Naive B cell (primary cell): ENCODE measurements at regions not wholly inside any gene's neighbourhood (a gene's known extent, or its start where the extent isn't known, plus 50 kb on each side); places are given as distances from the start of the nearest gene placed in this dataset.
A peak's percentile ranks its signal among the peaks of the same experiment; 100 is the strongest.
"Not testable (repeated sequence)": the region's sequence is repeated elsewhere in the genome, so short reads cannot be mapped to it uniquely, and the experiment has no call there.

Source experiments
- ATAC-seq, 2 donors: fragments of 150-1000 bp; cut with Tn5 transposase; 2 replicates each; pipeline ENCODE4 v1.10.0; 2021; ENCODE audit warnings: low read depth in 2 of 2, mild to moderate bottlenecking in 2 of 2, moderate library complexity in 2 of 2
- DNase-seq: peaks from one replicate; pipeline ENCODE4 v3.0.0; 2022
- H3K27ac Mint-ChIP-seq, 6 donors: one replicate each; pipeline ENCODE4 v1.8.0; 2020 to 2022; ENCODE audit warnings: mild to moderate bottlenecking in 6 of 6, mixed read lengths in 6 of 6, moderate library complexity in 5 of 6, inconsistent platforms in 2 of 6
- H3K27me3 Mint-ChIP-seq, 3 donors: one replicate each; pipeline ENCODE4 v1.8.0; 2021 to 2022; ENCODE audit warnings: mixed read lengths in 3 of 3, mild to moderate bottlenecking in 1 of 3
- H3K36me3 Mint-ChIP-seq, 2 donors: one replicate each; pipeline ENCODE4 v1.8.0; 2020 to 2022; ENCODE audit warnings: mixed read lengths in 2 of 2, inconsistent platforms in 1 of 2, mild to moderate bottlenecking in 1 of 2
- H3K4me1 Mint-ChIP-seq, 3 donors: one replicate each; pipeline ENCODE4 v1.8.0; 2020 to 2022; ENCODE audit warnings: mixed read lengths in 3 of 3, inconsistent platforms in 1 of 3, mild to moderate bottlenecking in 1 of 3, moderate library complexity in 1 of 3
- H3K4me3 Mint-ChIP-seq, 8 donors: one replicate each; pipeline ENCODE4 v1.8.0; 2020 to 2022; ENCODE audit warnings: mild to moderate bottlenecking in 8 of 8, mixed read lengths in 8 of 8, moderate library complexity in 8 of 8, inconsistent platforms in 2 of 8
- H3K9me3 Mint-ChIP-seq, 7 donors: one replicate each; pipeline ENCODE4 v1.8.0; 2020 to 2022; ENCODE audit warnings: mixed read lengths in 7 of 7, mild to moderate bottlenecking in 5 of 7, inconsistent platforms in 2 of 7, moderate library complexity in 1 of 7

DNA sequence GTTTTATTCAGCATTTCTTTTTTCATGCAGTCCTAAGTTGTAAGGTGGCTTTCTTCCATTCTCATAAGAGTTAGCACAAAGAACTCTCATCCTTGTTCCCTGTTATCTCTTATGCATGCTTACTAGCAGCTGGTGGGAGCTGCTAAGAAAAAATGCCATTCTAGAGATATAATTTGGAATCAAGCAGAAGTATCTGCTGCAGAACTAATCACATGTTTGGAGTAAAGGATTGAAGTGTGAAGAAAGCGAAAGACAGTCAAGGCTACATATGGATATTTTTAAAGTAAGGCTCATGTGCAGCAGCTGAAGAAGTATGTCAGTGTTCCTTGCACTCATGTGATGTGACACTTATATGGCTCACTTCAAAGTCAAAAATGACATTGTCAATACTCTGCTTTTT is 116.2 kb upstream of the PCED1B start:
- DNase-seq (no peak), ATAC-seq (no peak)
- no peaks in the 10 kb centered on the region for H3K4me1 Mint-ChIP-seq
- no peaks in the 10 kb centered on the region for H3K36me3 Mint-ChIP-seq
- H3K4me3 Mint-ChIP-seq: no peak overlapping the region
- H3K27ac Mint-ChIP-seq: no peak overlapping the region
- peaks cover 0 to 7% (median 3%) of the 10 kb centered on the region in 3 donors for H3K27me3 Mint-ChIP-seq
- H3K9me3 Mint-ChIP-seq: no peaks in the 10 kb centered on the region

DNA sequence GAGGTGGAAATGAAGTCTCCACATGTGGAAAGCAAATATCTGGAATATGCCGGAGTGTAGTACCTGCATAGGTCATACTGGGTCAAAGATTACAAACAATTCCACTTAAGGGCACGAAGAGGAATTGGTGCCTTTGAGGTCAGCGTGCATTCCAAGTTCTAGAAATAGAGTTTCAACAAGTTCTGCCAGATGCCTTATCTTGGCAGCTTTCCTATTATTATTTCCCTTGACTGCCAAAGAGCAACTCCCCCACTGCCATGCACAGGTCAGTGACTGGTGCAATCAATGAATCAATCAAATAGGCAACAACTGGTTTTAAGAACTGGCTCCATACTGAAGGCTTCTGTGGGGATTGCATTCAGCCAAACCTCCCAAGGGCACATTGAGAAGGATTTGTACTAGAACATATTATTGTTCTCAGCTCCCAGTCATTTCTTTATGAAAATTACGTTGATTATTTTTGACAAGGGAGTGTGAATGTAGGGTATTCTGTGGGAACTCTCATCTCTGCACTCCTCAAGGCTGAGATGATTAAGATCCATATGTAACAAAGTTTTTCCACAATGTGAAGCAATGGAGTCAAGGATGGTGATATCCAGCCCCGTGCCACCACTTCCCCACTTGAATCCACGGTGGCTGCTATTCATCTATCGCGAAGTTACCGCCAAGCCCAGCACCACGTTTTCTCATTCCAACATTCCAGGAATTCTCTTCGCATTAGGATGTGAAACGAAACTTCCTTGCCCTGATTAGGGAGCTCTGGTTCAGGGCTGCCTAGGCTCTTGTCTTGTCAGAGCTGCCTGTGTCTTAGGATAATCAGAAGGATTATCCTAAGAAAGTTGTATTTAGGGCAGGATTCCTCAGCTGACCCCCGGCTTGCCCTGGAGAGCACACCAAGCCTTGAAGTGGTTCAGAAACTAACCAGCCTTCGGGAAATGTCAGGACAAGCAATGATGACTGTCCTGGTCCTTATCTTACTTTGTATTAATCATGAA is 115.1 kb upstream of the PCED1B start:
- Mint-ChIP-seq H3K4me1 (no peaks in the 10 kb centered on the region), H3K36me3 (no peaks in the 10 kb centered on the region), H3K27me3 (peaks cover 0 to 7% (median 3%) of the 10 kb centered on the region in 3 donors), H3K27ac (peak overlapping the region in 1 of 6 donors; percentile 45), H3K4me3 (no peak overlapping the region), H3K9me3 (no peaks in the 10 kb centered on the region)
- DNase-seq (no peak), ATAC-seq (no peak)

- Mint-ChIP-seq H3K4me3 (no peak overlapping the region), H3K27me3 (peaks cover 0 to 7% (median 0%) of the 10 kb centered on the region in 3 donors), H3K36me3 (no peaks in the 10 kb centered on the region), H3K9me3 (no peaks in the 10 kb centered on the region), H3K27ac (no peak overlapping the region), H3K4me1 (no peaks in the 10 kb centered on the region)
- no peak for DNase-seq
- no peak for ATAC-seq
Measured at GRCh38 chr12:46965137-46965536, 114.3 kb upstream of the PCED1B start.

- ATAC-seq (no peak), DNase-seq (no peak)
- H3K36me3 Mint-ChIP-seq: no peaks in the 10 kb centered on the region
- H3K4me3 Mint-ChIP-seq: no peak overlapping the region
- H3K9me3 Mint-ChIP-seq: no peaks in the 10 kb centered on the region
- no peak overlapping the region for H3K27ac Mint-ChIP-seq
- H3K27me3 Mint-ChIP-seq: peaks cover 0 to under 1% (median 0%) of the 10 kb centered on the region in 3 donors
- no peaks in the 10 kb centered on the region for H3K4me1 Mint-ChIP-seq
Measured at GRCh38 chr12:46965880-46966279, 113.5 kb upstream of the PCED1B start.

GRCh38 chr12:46970636-46971035 is 108.8 kb upstream of the PCED1B start:
- Mint-ChIP-seq H3K36me3 (no peaks in the 10 kb centered on the region), H3K27ac (no peak overlapping the region)
- no peak for ATAC-seq

DNA sequence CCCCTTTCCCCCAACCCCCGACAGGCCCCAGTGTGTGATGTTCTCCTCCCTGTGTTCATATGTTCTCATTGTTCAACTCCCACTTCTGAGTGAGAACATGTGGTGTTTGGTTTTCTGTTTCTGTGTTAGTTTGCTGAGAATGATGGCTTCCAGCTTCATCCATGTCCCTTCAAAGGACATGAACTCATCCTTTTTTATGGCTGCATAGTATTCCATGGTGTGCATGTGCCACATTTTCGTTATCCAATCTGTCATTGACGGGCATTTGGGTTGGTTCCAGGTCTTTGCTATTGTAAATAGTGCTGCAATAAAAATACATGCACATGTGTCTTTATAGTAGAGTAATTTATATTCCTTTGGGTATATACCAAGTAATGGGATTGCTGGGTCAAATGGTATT is 105.5 kb upstream of the PCED1B start:
- peak overlapping the region in 1 of 6 donors; percentile 64 for H3K27ac Mint-ChIP-seq

More at GRCh38 chr12:46970636-46971035, 108.8 kb upstream of the PCED1B start:
- Mint-ChIP-seq H3K27me3 (peaks cover 6 to 22% (median 16%) of the 10 kb centered on the region in 3 donors), H3K9me3 (peaks cover 0 to 15% (median 0%) of the 10 kb centered on the region in 7 donors), H3K4me1 (no peaks in the 10 kb centered on the region), H3K4me3 (no peak overlapping the region)
- DNase-seq: no peak

GRCh38 chr12:46977871-46978375 is 101.5 kb upstream of the PCED1B start:
- ATAC-seq: no peak
- H3K27me3 Mint-ChIP-seq: peaks cover 15 to 37% (median 17%) of the 10 kb centered on the region in 3 donors
- H3K4me1 Mint-ChIP-seq: no peaks in the 10 kb centered on the region

More for the DNA sequence above, 105.5 kb upstream of the PCED1B start:
- peaks cover 15 to 36% (median 23%) of the 10 kb centered on the region in 3 donors for H3K27me3 Mint-ChIP-seq
- not testable (repeated sequence) for ATAC-seq, H3K36me3 Mint-ChIP-seq, H3K4me3 Mint-ChIP-seq, DNase-seq, H3K4me1 Mint-ChIP-seq
- peaks cover 0 to 19% (median 0%) of the 10 kb centered on the region in 7 donors for H3K9me3 Mint-ChIP-seq

GRCh38 chr12:46981622-46982021 is 97.8 kb upstream of the PCED1B start:
- no peaks in the 10 kb centered on the region for H3K36me3 Mint-ChIP-seq
- DNase-seq: no peak

More at GRCh38 chr12:46977871-46978375, 101.5 kb upstream of the PCED1B start:
- peak overlapping the region in 1 of 6 donors; percentile 64 for H3K27ac Mint-ChIP-seq
- peaks cover 0 to 23% (median 0%) of the 10 kb centered on the region in 7 donors for H3K9me3 Mint-ChIP-seq
- no peaks in the 10 kb centered on the region for H3K36me3 Mint-ChIP-seq
- no peak overlapping the region for H3K4me3 Mint-ChIP-seq
- DNase-seq: no peak

DNA sequence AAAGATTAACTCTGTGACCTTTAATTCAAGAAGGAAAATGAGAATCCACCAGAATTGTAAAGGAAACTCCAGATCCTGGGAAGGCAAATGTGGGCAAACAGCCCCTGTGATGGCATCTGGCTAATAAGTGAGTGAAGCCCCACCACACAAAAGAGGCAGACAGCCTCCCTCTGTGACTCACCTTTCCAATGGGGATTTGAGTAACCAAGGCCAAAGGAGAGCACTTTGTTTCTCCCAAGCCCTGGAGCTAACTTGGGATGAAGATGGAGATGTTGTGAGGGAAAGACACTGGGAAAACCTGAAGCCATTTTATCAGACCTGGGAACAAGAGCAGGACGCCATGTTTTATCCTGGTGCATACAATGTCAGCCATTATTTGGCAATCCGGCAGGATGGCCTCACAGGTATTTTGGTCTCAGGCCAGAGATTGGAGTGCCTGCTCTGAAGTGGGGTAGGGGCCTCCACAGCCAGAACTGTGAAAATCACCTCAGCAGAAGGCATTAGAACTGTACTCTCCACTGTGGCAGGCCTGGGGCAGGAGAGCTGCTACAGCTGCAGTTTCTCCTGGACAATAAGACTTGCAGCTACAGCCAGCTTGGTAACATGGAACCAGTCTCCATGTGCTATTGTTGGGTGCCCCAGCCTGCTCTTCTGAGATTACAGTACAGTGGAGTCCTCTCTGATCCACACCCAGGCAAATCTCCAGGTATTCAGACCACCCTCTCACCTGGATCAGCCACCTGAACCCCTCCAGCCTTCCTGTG is 96.6 kb upstream of the PCED1B start:
- DNase-seq (no peak), ATAC-seq (no peak)
- peaks cover 10 to 18% (median 12%) of the 10 kb centered on the region in 3 donors for H3K4me1 Mint-ChIP-seq
- no peak overlapping the region for H3K27ac Mint-ChIP-seq
- H3K9me3 Mint-ChIP-seq: peaks cover 0 to 5% (median 2%) of the 10 kb centered on the region in 7 donors
- H3K27me3 Mint-ChIP-seq: peaks cover 4 to 16% (median 11%) of the 10 kb centered on the region in 3 donors
- H3K4me3 Mint-ChIP-seq: no peak overlapping the region
- H3K36me3 Mint-ChIP-seq: no peaks in the 10 kb centered on the region

More at GRCh38 chr12:46981622-46982021, 97.8 kb upstream of the PCED1B start:
- ATAC-seq: no peak
- Mint-ChIP-seq H3K4me3 (no peak overlapping the region), H3K27me3 (peaks cover 5 to 15% (median 14%) of the 10 kb centered on the region in 3 donors), H3K27ac (no peak overlapping the region), H3K9me3 (peaks cover 0 to 4% (median 0%) of the 10 kb centered on the region in 7 donors), H3K4me1 (peaks cover 3 to 9% (median 6%) of the 10 kb centered on the region in 3 donors)

DNA sequence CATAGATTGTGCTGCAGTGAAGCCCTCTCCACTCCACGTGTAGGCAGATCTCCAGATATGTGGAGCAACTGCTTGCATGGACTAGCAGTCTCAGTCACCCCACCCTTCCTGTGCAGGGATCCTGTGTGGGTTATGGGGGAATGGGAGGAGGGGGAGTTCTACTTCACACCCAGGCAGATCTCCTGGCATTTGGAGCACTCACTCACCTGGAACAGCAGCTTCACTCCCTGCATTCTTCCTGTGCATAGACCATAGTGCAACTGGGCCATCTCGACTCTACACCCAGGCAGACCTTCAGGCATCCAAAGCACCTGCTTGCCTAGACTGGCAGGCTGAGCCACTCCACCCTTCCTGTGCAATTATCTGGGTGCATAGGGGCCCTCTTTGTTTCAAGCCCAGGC is 96.0 kb upstream of the PCED1B start:
- Mint-ChIP-seq H3K27ac (peak overlapping the region in 1 of 6 donors; percentile 11), H3K36me3 (no peaks in the 10 kb centered on the region), H3K4me3 (no peak overlapping the region), H3K27me3 (peaks cover 9 to 16% (median 12%) of the 10 kb centered on the region in 3 donors), H3K9me3 (peaks cover 3 to 9% (median 6%) of the 10 kb centered on the region in 7 donors), H3K4me1 (peaks cover 10 to 18% (median 12%) of the 10 kb centered on the region in 3 donors)
- no peak for ATAC-seq
- no peak for DNase-seq

- peak; percentile 14 for DNase-seq
- Mint-ChIP-seq H3K27me3 (peaks cover 9 to 19% (median 12%) of the 10 kb centered on the region in 3 donors), H3K27ac (peak overlapping the region in 1 of 6 donors; percentile 11), H3K4me1 (peaks cover 10 to 18% (median 12%) of the 10 kb centered on the region in 3 donors), H3K4me3 (no peak overlapping the region), H3K36me3 (peaks cover 0 to 3% of the 10 kb centered on the region in 2 donors), H3K9me3 (peaks cover 3 to 10% (median 6%) of the 10 kb centered on the region in 7 donors)
- ATAC-seq: peak; percentile 43 to 56
Measured at GRCh38 chr12:46983959-46984841, 95.2 kb upstream of the PCED1B start.

DNA sequence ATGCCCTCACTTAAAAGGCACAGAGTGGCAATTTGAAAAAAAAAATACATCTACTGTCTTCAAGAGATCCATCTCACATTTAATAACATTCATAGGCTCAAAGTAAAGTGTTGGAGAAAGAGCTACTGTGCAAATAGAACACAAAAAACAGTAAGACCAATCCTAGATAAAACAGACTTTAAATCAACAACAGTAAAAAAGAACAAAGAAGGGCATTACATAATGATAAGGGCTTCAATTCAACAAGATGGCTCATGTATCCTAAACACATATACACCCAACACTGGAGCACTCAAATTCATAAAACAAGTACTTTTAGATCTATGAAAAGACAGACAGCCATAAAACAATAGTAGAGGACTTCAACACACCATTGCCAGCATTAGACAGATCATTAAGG is 93.6 kb upstream of the PCED1B start:
- H3K4me1 Mint-ChIP-seq: peaks cover 10 to 18% (median 12%) of the 10 kb centered on the region in 3 donors
- DNase-seq (no peak), ATAC-seq (no peak)
- H3K27me3 Mint-ChIP-seq: peaks cover 9 to 33% (median 16%) of the 10 kb centered on the region in 3 donors
- peaks cover 7 to 22% (median 17%) of the 10 kb centered on the region in 7 donors for H3K9me3 Mint-ChIP-seq
- peak overlapping the region in 1 of 6 donors; percentile 13 for H3K27ac Mint-ChIP-seq
- H3K36me3 Mint-ChIP-seq: peaks cover 1 to 19% of the 10 kb centered on the region in 2 donors
- no peak overlapping the region for H3K4me3 Mint-ChIP-seq
